ENCODE measurements at regions not wholly inside any gene's neighbourhood (a gene's known extent, or its start where the extent isn't known, plus 50 kb on each side); places are given as distances from the start of the nearest gene placed in this dataset.
"Not testable (repeated sequence)": the region's sequence is repeated elsewhere in the genome, so short reads cannot be mapped to it uniquely, and the experiment has no call there.

- no peaks in the 10 kb centered on the region for H3K9me3 ChIP-seq (ENCODE audit: low read length)
- no TSS peak for BruUV-seq (replicated peaks)
- H3K9ac ChIP-seq (ENCODE audit: low read length), result no peak overlapping the region
- H3K27ac ChIP-seq (ENCODE audit: low read length), result no peak overlapping the region
- no peak overlapping the region for H2AFZ ChIP-seq (ENCODE audit: low read length)
- no peak for ATAC-seq
- no peak for TF ChIP-seq EZH2phosphoT487 (IDR thresholded peaks at IDR 0.05; ENCODE audit: borderline replicate concordance, low read length)
- no peak for TF ChIP-seq EZH2 (IDR thresholded peaks at IDR 0.05; ENCODE audit: low read length, unreplicated experiment)
- TF ChIP-seq, protein P1, sequence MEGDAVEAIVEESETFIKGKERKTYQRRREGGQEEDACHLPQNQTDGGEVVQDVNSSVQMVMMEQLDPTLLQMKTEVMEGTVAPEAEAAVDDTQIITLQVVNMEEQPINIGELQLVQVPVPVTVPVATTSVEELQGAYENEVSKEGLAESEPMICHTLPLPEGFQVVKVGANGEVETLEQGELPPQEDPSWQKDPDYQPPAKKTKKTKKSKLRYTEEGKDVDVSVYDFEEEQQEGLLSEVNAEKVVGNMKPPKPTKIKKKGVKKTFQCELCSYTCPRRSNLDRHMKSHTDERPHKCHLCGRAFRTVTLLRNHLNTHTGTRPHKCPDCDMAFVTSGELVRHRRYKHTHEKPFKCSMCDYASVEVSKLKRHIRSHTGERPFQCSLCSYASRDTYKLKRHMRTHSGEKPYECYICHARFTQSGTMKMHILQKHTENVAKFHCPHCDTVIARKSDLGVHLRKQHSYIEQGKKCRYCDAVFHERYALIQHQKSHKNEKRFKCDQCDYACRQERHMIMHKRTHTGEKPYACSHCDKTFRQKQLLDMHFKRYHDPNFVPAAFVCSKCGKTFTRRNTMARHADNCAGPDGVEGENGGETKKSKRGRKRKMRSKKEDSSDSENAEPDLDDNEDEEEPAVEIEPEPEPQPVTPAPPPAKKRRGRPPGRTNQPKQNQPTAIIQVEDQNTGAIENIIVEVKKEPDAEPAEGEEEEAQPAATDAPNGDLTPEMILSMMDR (conservative IDR thresholded peaks at IDR 0.05; ENCODE audit: low read depth, low read length), result no peak
- no peaks in the 10 kb centered on the region for H3K27me3 ChIP-seq (ENCODE audit: low read length)
- H3K4me1 ChIP-seq (ENCODE audit: insufficient read depth, low read length), result no peaks in the 10 kb centered on the region
- H3K36me3 ChIP-seq (ENCODE audit: low read depth, low read length), result no peaks in the 10 kb centered on the region
- no peaks in the 10 kb centered on the region for H3K9me2 ChIP-seq (replicated peaks; ENCODE audit: low read length)
- no peak overlapping the region for H3K4me3 ChIP-seq (ENCODE audit: low read length)
- H3F3A ChIP-seq (ENCODE audit: low read length, unreplicated experiment), result no peaks in the 10 kb centered on the region
- DNase-seq, result no peak
- ChIA-PET CTCF (no interaction called here), POLR2A (ENCODE audit: unreplicated experiment) (no interaction called here)
- no peaks in the 10 kb centered on the region for H3K79me2 ChIP-seq (ENCODE audit: low read length)
- H3K4me2 ChIP-seq (ENCODE audit: low read length), result no peak overlapping the region
- intact Hi-C loops (cut with micrococcal nuclease), result no loop called here
- H4K20me1 ChIP-seq (ENCODE audit: low read length), result no peaks in the 10 kb centered on the region
Measured at GRCh38 chr21:14814991-14815390, 249.8 kb downstream of the NRIP1 start.

DNA sequence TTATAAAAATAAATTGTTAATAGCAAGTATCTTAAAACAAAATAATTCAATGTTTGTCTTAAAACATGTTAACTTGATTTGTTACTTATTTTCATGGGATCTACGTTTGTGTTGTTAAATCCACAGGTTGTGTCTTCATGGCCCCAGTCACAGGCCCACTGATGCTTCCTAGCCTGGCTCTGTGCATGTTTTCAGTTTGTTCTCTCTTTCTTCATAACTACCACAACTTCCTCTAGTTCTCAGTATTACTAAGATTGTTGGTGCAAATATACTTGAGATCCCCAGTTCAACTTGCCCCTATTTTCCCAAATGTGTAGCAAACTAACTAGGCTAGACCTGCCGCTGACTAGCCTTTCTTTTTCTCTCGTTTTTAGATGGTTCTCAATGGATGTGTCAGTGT lies 250.5 kb downstream of the NRIP1 start:
- intact Hi-C loops (cut with micrococcal nuclease), result no loop called here
- no peak overlapping the region for H3K4me3 ChIP-seq (ENCODE audit: low read length)
- H3K36me3 ChIP-seq (ENCODE audit: low read depth, low read length), result no peaks in the 10 kb centered on the region
- no peak for DNase-seq
- no TSS peak for BruUV-seq (replicated peaks)
- no peaks in the 10 kb centered on the region for H3K27me3 ChIP-seq (ENCODE audit: low read length)
- no peaks in the 10 kb centered on the region for H3K79me2 ChIP-seq (ENCODE audit: low read length)
- no peak for ATAC-seq
- no peaks in the 10 kb centered on the region for H3F3A ChIP-seq (ENCODE audit: low read length, unreplicated experiment)
- no peaks in the 10 kb centered on the region for H3K4me1 ChIP-seq (ENCODE audit: insufficient read depth, low read length)
- H4K20me1 ChIP-seq (ENCODE audit: low read length), result no peaks in the 10 kb centered on the region
- H3K27ac ChIP-seq (ENCODE audit: low read length), result no peak overlapping the region
- H3K9me2 ChIP-seq (replicated peaks; ENCODE audit: low read length), result no peaks in the 10 kb centered on the region
- H2AFZ ChIP-seq (ENCODE audit: low read length), result no peak overlapping the region
- H3K4me2 ChIP-seq (ENCODE audit: low read length), result no peak overlapping the region
- TF ChIP-seq, protein P1 (conservative IDR thresholded peaks at IDR 0.05; ENCODE audit: low read depth, low read length), result no peak
- TF ChIP-seq EZH2 (IDR thresholded peaks at IDR 0.05; ENCODE audit: low read length, unreplicated experiment), result no peak
- no peak for TF ChIP-seq EZH2phosphoT487 (IDR thresholded peaks at IDR 0.05; ENCODE audit: borderline replicate concordance, low read length)
- CTCF ChIA-PET, result no interaction called here
- no peaks in the 10 kb centered on the region for H3K9me3 ChIP-seq (ENCODE audit: low read length)
- POLR2A ChIA-PET (ENCODE audit: unreplicated experiment), result no interaction called here
- no peak overlapping the region for H3K9ac ChIP-seq (ENCODE audit: low read length)

- intact Hi-C loops (cut with micrococcal nuclease); H3K27ac ChIP-seq (ENCODE audit: low read length); BruUV-seq (replicated peaks); H3K9me2 ChIP-seq (replicated peaks; ENCODE audit: low read length); H3K4me1 ChIP-seq (ENCODE audit: insufficient read depth, low read length); POLR2A ChIA-PET (ENCODE audit: unreplicated experiment); H3K9me3 ChIP-seq (ENCODE audit: low read length); H4K20me1 ChIP-seq (ENCODE audit: low read length); H3K4me3 ChIP-seq (ENCODE audit: low read length); H3K79me2 ChIP-seq (ENCODE audit: low read length); CTCF ChIA-PET; H2AFZ ChIP-seq (ENCODE audit: low read length); H3K27me3 ChIP-seq (ENCODE audit: low read length); H3K9ac ChIP-seq (ENCODE audit: low read length); H3K4me2 ChIP-seq (ENCODE audit: low read length); H3K36me3 ChIP-seq (ENCODE audit: low read depth, low read length); H3F3A ChIP-seq (ENCODE audit: low read length, unreplicated experiment); ATAC-seq; DNase-seq: not testable (repeated sequence)
Measured at GRCh38 chr21:14804170-14804569, 258.1 kb upstream of the SAMSN1 start.
